K562 (cell line): ENCODE measurements at regions not wholly inside any gene's neighbourhood (a gene's known extent, or its start where the extent isn't known, plus 50 kb on each side); places are given as distances from the start of the nearest gene placed in this dataset.

Experiments
- ATAC-seq: fragments of 200-7000 bp; cut with Tn5 transposase; 3 replicates; pipeline ENCODE4 v1.9.1; 2020; ENCODE audit warnings: moderate library complexity
- BruUV-seq: library from RNA; stranded (reverse); fragments of 400-500 nt; replicated peaks from 2 replicates; lab custom pipeline; 2021; lab: Mats Ljungman, UMichigan
- CTCF ChIA-PET: fragments of 300-600 bp; formaldehyde crosslinking; extraction: SDS; loops from one replicate; lab custom pipeline; 2021; ENCODE audit warnings: low intra/inter-chr PET ratio; lab: Yijun Ruan, JAX
- POLR2A ChIA-PET: fragments of 300-600, 350-650 bp; sonication (Branson Sonifier 250); formaldehyde crosslinking; extraction: SDS; loops from one replicate; lab custom pipeline; 2021; ENCODE audit warnings: antibody characterized with exemption, inconsistent platforms; lab: Yijun Ruan, JAX
- DNase-seq, 4 experiments: peaks; one replicate each; pipeline versions ENCODE4 v3.0.0 to v3.0.0-alpha.2; 2011 to 2018; ENCODE audit warnings: low spot score in 3 of 4, mixed read lengths in 3 of 4; ENCODE audit errors: extremely low read depth in 1 of 4
- FAIRE-seq: peaks from 2 replicates; lab custom pipeline; 2011; peaks lifted over from hg19 to GRCh38; lab: Jason Lieb, UNC
- H2AFZ ChIP-seq: 2 replicates; pipeline ENCODE4 v1.6.0; 2011; ENCODE audit warnings: low read depth, low read length, control low read depth, inconsistent platforms
- H3K27ac ChIP-seq: fragments of 200-600 bp; 3 replicates; pipeline ENCODE4 v1.8.0; 2011; ENCODE audit warnings: low read depth, mild to moderate bottlenecking, control low read depth, inconsistent platforms, low read length, moderate library complexity, mixed read lengths; ENCODE audit errors: extremely low read depth
- H3K27me3 ChIP-seq, 2 experiments: fragments of 300-600 bp in 1 of 2; 2 replicates in 1 of 2; 3 replicates in 1 of 2; pipeline versions ENCODE4 v1.6.0 to v1.8.0; 2011; ENCODE audit warnings: inconsistent platforms in 2 of 2, low read length in 2 of 2, mild to moderate bottlenecking in 1 of 2, mixed read lengths in 1 of 2, moderate library complexity in 1 of 2; ENCODE audit not compliant: control insufficient read depth in 2 of 2, insufficient read depth in 2 of 2
- H3K36me3 ChIP-seq: fragments of 300-600 bp; 3 replicates; pipeline ENCODE4 v1.8.0; 2011; ENCODE audit warnings: mild to moderate bottlenecking, low read length, inconsistent platforms; ENCODE audit not compliant: control insufficient read depth, insufficient read depth
- H3K4me1 ChIP-seq, 2 experiments: fragments of 200-600 bp in 1 of 2; replicated peaks in 1 of 2; 2 replicates in 1 of 2; 3 replicates in 1 of 2; pipeline versions ENCODE4 v1.5.1 to v1.8.0; 2011; ENCODE audit warnings: inconsistent platforms in 2 of 2, low read length in 2 of 2, mild to moderate bottlenecking in 1 of 2, mixed read lengths in 1 of 2, moderate library complexity in 1 of 2; ENCODE audit not compliant: control insufficient read depth in 2 of 2, insufficient read depth in 2 of 2
- H3K4me2 ChIP-seq: 2 replicates; pipeline ENCODE4 v1.6.1; 2011; ENCODE audit warnings: low read length, control low read depth, inconsistent platforms, mixed read lengths; ENCODE audit not compliant: insufficient read depth
- H3K4me3 ChIP-seq: fragments of 200-600 bp; sonication (generic), shearing (Covaris generic); 2 replicates; pipeline ENCODE4 v1.5.1; 2016; ENCODE audit warnings: control low read depth, inconsistent platforms
- H3K79me2 ChIP-seq: fragments of 200-600 bp; 3 replicates; pipeline ENCODE4 v1.8.0; 2011; ENCODE audit warnings: low read length, inconsistent platforms; ENCODE audit not compliant: control insufficient read depth, insufficient read depth
- H3K9ac ChIP-seq, 2 experiments: 2 replicates each; pipeline versions ENCODE4 v1.6.0 to v1.6.1; 2011; ENCODE audit warnings: low read depth in 2 of 2, low read length in 2 of 2, control low read depth in 1 of 2, inconsistent platforms in 1 of 2, mild to moderate bottlenecking in 1 of 2, mixed read lengths in 1 of 2; ENCODE audit not compliant: insufficient read depth in 1 of 2
- H3K9me1 ChIP-seq: one replicate; pipeline ENCODE4 v1.6.0; 2011; ENCODE audit warnings: inconsistent platforms, mild to moderate bottlenecking, low read length, moderate library complexity; ENCODE audit not compliant: control insufficient read depth, insufficient read depth
- H3K9me3 ChIP-seq: replicated peaks from 2 replicates; pipeline ENCODE4 v1.5.1; 2011; ENCODE audit warnings: low read depth, low read length, inconsistent platforms; ENCODE audit not compliant: control insufficient read depth, insufficient read depth
- H4K20me1 ChIP-seq: replicated peaks from 2 replicates; pipeline ENCODE4 v1.6.1; 2011; ENCODE audit warnings: low read length, inconsistent platforms, mixed read lengths; ENCODE audit not compliant: control insufficient read depth, insufficient read depth
- CBFB ChIP-seq: sonication (generic); formaldehyde crosslinking; IDR thresholded peaks from 2 replicates; pipeline ENCODE4 v1.4.0; 2020; ENCODE audit warnings: mild to moderate bottlenecking, missing genetic modification reagents
- CBX8 ChIP-seq: fragments of 200-600 bp; sonication (generic); IDR thresholded peaks from 2 replicates; pipeline ENCODE4 v1.6.1; 2012; ENCODE audit warnings: borderline replicate concordance, mixed run types, low read depth, mild to moderate bottlenecking, moderate library complexity, mixed read lengths, low read length, control low read depth, inconsistent platforms; ENCODE audit not compliant: poor library complexity, severe bottlenecking; ENCODE audit errors: extremely low read depth
- DNMT1 ChIP-seq: fragments of 450-650 bp; IDR thresholded peaks from 2 replicates; pipeline ENCODE4 v1.6.1; 2016; ENCODE audit warnings: antibody characterized with exemption, mild to moderate bottlenecking
- EHMT2 ChIP-seq: fragments of 450-650 bp; IDR thresholded peaks from 2 replicates; pipeline ENCODE4 v1.6.1; 2018; ENCODE audit warnings: antibody characterized with exemption
- ELF4 ChIP-seq: fragments of 450-650 bp; formaldehyde crosslinking; IDR thresholded peaks from 2 replicates; pipeline ENCODE4 v1.4.0; 2022; ENCODE audit warnings: missing genetic modification characterization
- JUNB ChIP-seq: fragments of 450-650 bp; formaldehyde crosslinking; conservative IDR thresholded peaks from 2 replicates; pipeline ENCODE4 v1.4.0; 2020; ENCODE audit warnings: mild to moderate bottlenecking
- MEIS2 ChIP-seq: fragments of 450-650 bp; IDR thresholded peaks from 2 replicates; pipeline ENCODE4 v1.6.1; 2014; ENCODE audit warnings: mild to moderate bottlenecking; ENCODE audit not compliant: partially characterized antibody
- RFX7 ChIP-seq: fragments of 250-450 bp; sonication (Bioruptor Pico); IDR thresholded peaks from 2 replicates; pipeline ENCODE4 v1.5.1; 2021; ENCODE audit warnings: mild to moderate bottlenecking
- RNF2 ChIP-seq: sonication (generic); IDR thresholded peaks from 2 replicates; pipeline ENCODE4 v1.6.1; 2016
- SAP30 ChIP-seq: fragments of 200-600 bp; sonication (generic); IDR thresholded peaks from 2 replicates; pipeline ENCODE4 v1.6.1; 2012; ENCODE audit warnings: borderline replicate concordance, low read depth, mild to moderate bottlenecking, moderate library complexity, low read length, control low read depth, inconsistent platforms; ENCODE audit not compliant: insufficient read depth, poor library complexity, severe bottlenecking
- STAT5A ChIP-seq: IDR thresholded peaks from 2 replicates; pipeline ENCODE4 v1.6.1; 2012; ENCODE audit warnings: low read length, inconsistent platforms, borderline replicate concordance
- TAF9B ChIP-seq: fragments of 450-650 bp; IDR thresholded peaks from 2 replicates; pipeline ENCODE4 v1.6.1; 2018; ENCODE audit warnings: mild to moderate bottlenecking; ENCODE audit not compliant: partially characterized antibody
- TBL1XR1 ChIP-seq, 2 experiments: IDR thresholded peaks; 2 replicates each; pipeline ENCODE4 v1.6.1; 2012; ENCODE audit warnings: improper control_type of control experiment in 2 of 2, low read length in 2 of 2, mild to moderate bottlenecking in 1 of 2
- TEAD4 ChIP-seq, 2 experiments: sonication (generic) in 1 of 2; formaldehyde crosslinking in 1 of 2; IDR thresholded peaks; 2 replicates each; pipeline versions ENCODE4 v1.6.1 to v1.8.0; 2012 to 2022; ENCODE audit warnings: borderline replicate concordance in 1 of 2, inconsistent platforms in 1 of 2, low read length in 1 of 2, mild to moderate bottlenecking in 1 of 2, missing genetic modification reagents in 1 of 2
- ZNF398 ChIP-seq: fragments of 250-450 bp; sonication (Bioruptor Pico); IDR thresholded peaks from 2 replicates; pipeline ENCODE4 v1.8.0; 2021; ENCODE audit warnings: moderate library complexity, mild to moderate bottlenecking, inconsistent platforms
- ZNF586 ChIP-seq: fragments of 450-650 bp; formaldehyde crosslinking; conservative IDR thresholded peaks from 2 replicates; pipeline ENCODE4 v1.4.0; 2020; ENCODE audit warnings: mild to moderate bottlenecking, moderate library complexity
- WGBS: fragments of 100-300 bp; shearing (Covaris generic); methylation state at CpG from one replicate; pipeline ENCODE4 v1.1.6; 2016; ENCODE audit warnings: low coverage, mixed read lengths; ENCODE audit not compliant: insufficient coverage; ENCODE audit errors: missing lambda C conversion rate; 5-methylcytosine and 5-hydroxymethylcytosine counted together
- in situ Hi-C: fragments of 300-500 bp; cut with MboI; formaldehyde crosslinking; loops from 4 replicates; pipeline ENCODE4 v1.15.0; 2018; ENCODE audit warnings: inconsistent platforms, mixed read lengths
- intact Hi-C: fragments of 100-400 bp; cut with micrococcal nuclease; formaldehyde crosslinking; loops from 2 replicates; pipeline ENCODE4 v1.14.2; 2022
- TF ChIP-seq, protein P1 (sequence below): IDR thresholded peaks from 2 replicates; pipeline ENCODE4 v1.6.1; 2011; ENCODE audit warnings: borderline replicate concordance, low read depth, mild to moderate bottlenecking, moderate library complexity, low read length; ENCODE audit not compliant: insufficient read depth, poor library complexity, severe bottlenecking

DNA sequence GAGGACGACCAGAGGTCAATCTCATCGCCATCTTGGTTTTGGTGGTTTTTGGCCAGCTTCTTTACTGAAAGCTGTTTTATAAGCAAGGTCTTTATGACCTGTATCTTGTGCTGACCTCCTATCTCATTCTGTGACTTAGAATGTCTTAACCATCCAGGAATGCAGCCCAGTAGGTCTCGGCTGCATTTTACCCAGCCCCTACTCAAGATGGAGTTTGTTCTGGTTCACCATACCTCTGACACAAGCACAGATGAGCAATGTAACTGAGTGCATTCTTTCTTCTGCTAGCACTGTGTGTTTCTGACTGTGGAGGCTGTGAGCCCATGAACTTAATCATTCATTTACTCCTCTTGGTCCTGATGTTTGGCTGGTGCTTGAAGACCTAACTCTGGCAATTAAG, 794.5 kb upstream of the CELF2 start:
- no peaks in the 10 kb centered on the region for H3K27me3 ChIP-seq
- no peak overlapping the region for H3K27ac ChIP-seq
- no TSS peak for BruUV-seq
- in situ Hi-C loops, result no loop called here
- no peaks in the 10 kb centered on the region for H3K9me1 ChIP-seq
- ATAC-seq, result no peak
- H3K79me2 ChIP-seq, result no peaks in the 10 kb centered on the region
- no peaks in the 10 kb centered on the region for H3K36me3 ChIP-seq
- TF ChIP-seq RNF2 (no peak), ZNF586 (CRISPR knock-in tag) (no peak), TBL1XR1 (IDR thresholded peaks at IDR 0.05; ENCODE audit: low read length in 2 of 2) (no peak), STAT5A (no peak), MEIS2 (no peak), CBX8 (no peak), ZNF398 (CRISPR knock-in tag) (no peak), DNMT1 (no peak), SAP30 (no peak), ELF4 (CRISPR knock-in tag) (no peak), EHMT2 (no peak), JUNB (CRISPR knock-in tag) (no peak), CBFB (CRISPR knock-in tag) (no peak), TAF9B (no peak), TEAD4 (IDR thresholded peaks at IDR 0.05; ENCODE audit: low read length) (no peak), TEAD4 (CRISPR knock-in tag; IDR thresholded peaks at IDR 0.05; ENCODE audit: borderline replicate concordance) (no peak), RFX7 (no peak)
- TF ChIP-seq, protein P1, sequence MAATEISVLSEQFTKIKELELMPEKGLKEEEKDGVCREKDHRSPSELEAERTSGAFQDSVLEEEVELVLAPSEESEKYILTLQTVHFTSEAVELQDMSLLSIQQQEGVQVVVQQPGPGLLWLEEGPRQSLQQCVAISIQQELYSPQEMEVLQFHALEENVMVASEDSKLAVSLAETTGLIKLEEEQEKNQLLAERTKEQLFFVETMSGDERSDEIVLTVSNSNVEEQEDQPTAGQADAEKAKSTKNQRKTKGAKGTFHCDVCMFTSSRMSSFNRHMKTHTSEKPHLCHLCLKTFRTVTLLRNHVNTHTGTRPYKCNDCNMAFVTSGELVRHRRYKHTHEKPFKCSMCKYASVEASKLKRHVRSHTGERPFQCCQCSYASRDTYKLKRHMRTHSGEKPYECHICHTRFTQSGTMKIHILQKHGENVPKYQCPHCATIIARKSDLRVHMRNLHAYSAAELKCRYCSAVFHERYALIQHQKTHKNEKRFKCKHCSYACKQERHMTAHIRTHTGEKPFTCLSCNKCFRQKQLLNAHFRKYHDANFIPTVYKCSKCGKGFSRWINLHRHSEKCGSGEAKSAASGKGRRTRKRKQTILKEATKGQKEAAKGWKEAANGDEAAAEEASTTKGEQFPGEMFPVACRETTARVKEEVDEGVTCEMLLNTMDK, result no peak
- TF ChIP-seq, all 486 proteins: peak for 0
- FAIRE-seq (no peak), DNase-seq (no peak)
- WGBS, result 0% methylated on average over 3 of the region's 3 CpGs
- Histone ChIP-seq H2AFZ (no peak overlapping the region), H3K9ac (no peak overlapping the region), H3K9me3 (0 out of 2 replicates have a peak, but pooled peaks cover 3% of the 10 kb centered on the region), H3K4me1 (no peaks in the 10 kb centered on the region), H3K4me3 (no peak overlapping the region), H3K4me2 (no peak overlapping the region), H4K20me1 (no peaks in the 10 kb centered on the region)
- ChIA-PET POLR2A (no interaction called here), CTCF (no interaction called here)
- intact Hi-C loops, result no loop called here
